ENCODE measurements at regions not wholly inside any gene's neighbourhood (a gene's known extent, or its start where the extent isn't known, plus 50 kb on each side); places are given as distances from the start of the nearest gene placed in this dataset.
A peak's percentile ranks its signal among the peaks of the same experiment; 100 is the strongest.

GRCh38 chr13:73913751-73914518 lies 220.3 kb downstream of the KLF12 start:
- Histone ChIP-seq H3K4me1 (ENCODE audit: insufficient read depth) (peaks cover 9% of the 10 kb centered on the region), H3K27ac (no peak overlapping the region)

GRCh38 chr13:73913079-73913740 lies 221.0 kb downstream of the KLF12 start:
- Histone ChIP-seq H3K27ac (no peak overlapping the region), H3K4me3 (no peak overlapping the region), H3K27me3 (no peaks in the 10 kb centered on the region), H3K9me3 (no peaks in the 10 kb centered on the region), H3K4me1 (ENCODE audit: insufficient read depth) (peaks cover 9% of the 10 kb centered on the region), H3K36me3 (no peaks in the 10 kb centered on the region)
- DNase-seq, result no peak
- TF ChIP-seq CTCF (IDR thresholded peaks at IDR 0.05), result no peak
- TF ChIP-seq EP300 (IDR thresholded peaks at IDR 0.05), result no peak
- no peak for TF ChIP-seq POLR2A (IDR thresholded peaks at IDR 0.05)
- whole genome bisulfite sequencing, 3 donors, result 63 to 73% (median 66%) methylated on average over 4 of the region's 4 CpGs
- intact Hi-C loops (cut with DNase I), result no loop called here

More at GRCh38 chr13:73913751-73914518, 220.3 kb downstream of the KLF12 start:
- Histone ChIP-seq H3K9me3 (no peaks in the 10 kb centered on the region), H3K27me3 (no peaks in the 10 kb centered on the region), H3K36me3 (no peaks in the 10 kb centered on the region), H3K4me3 (no peak overlapping the region)
- WGBS, 3 donors, result 15 to 25% (median 23%) methylated on average over 4 of the region's 4 CpGs
- peak in 1 of 5 donors; percentile 17 for DNase-seq
- TF ChIP-seq CTCF (IDR thresholded peaks at IDR 0.05) (no peak), EP300 (IDR thresholded peaks at IDR 0.05) (no peak), POLR2A (IDR thresholded peaks at IDR 0.05) (no peak)
- intact Hi-C loops (cut with DNase I), result no loop called here

- Histone ChIP-seq H3K36me3 (no peaks in the 10 kb centered on the region), H3K4me1 (ENCODE audit: insufficient read depth) (peaks cover 9% of the 10 kb centered on the region), H3K9me3 (no peaks in the 10 kb centered on the region), H3K4me3 (no peak overlapping the region), H3K27ac (no peak overlapping the region), H3K27me3 (no peaks in the 10 kb centered on the region)
- no peak for DNase-seq
- TF ChIP-seq CTCF (IDR thresholded peaks at IDR 0.05) (no peak), POLR2A (IDR thresholded peaks at IDR 0.05) (no peak), EP300 (IDR thresholded peaks at IDR 0.05) (no peak)
- intact Hi-C loops (cut with DNase I), result no loop called here
Observed at GRCh38 chr13:73911361-73911760, 222.8 kb downstream of the KLF12 start.

- Histone ChIP-seq H3K36me3 (no peaks in the 10 kb centered on the region), H3K4me3 (no peak overlapping the region), H3K4me1 (ENCODE audit: insufficient read depth) (peaks cover 9% of the 10 kb centered on the region), H3K27ac (no peak overlapping the region), H3K9me3 (no peaks in the 10 kb centered on the region), H3K27me3 (no peaks in the 10 kb centered on the region)
- TF ChIP-seq CTCF (IDR thresholded peaks at IDR 0.05), result no peak
- no peak for TF ChIP-seq EP300 (IDR thresholded peaks at IDR 0.05)
- TF ChIP-seq POLR2A (IDR thresholded peaks at IDR 0.05), result no peak
- intact Hi-C loops (cut with DNase I), result no loop called here
- no peak for DNase-seq
Observed at GRCh38 chr13:73910733-73911132, 223.5 kb downstream of the KLF12 start.

Measured in ovary (tissue), 7 donors.